GM19351 (cell line): ENCODE measurements at regions not wholly inside any gene's neighbourhood (a gene's known extent, or its start where the extent isn't known, plus 50 kb on each side); places are given as distances from the start of the nearest gene placed in this dataset.
"Not testable (repeated sequence)": the region's sequence is repeated elsewhere in the genome, so short reads cannot be mapped to it uniquely, and the experiment has no call there.

ENCODE experiments used
- ATAC-seq: cut with Tn5 transposase; IDR thresholded peaks from one replicate; pipeline ENCODE4 v1.9.1; 2021; ENCODE audit warnings: mild to moderate bottlenecking, moderate library complexity; ENCODE audit not compliant: unreplicated experiment

- no peak for ATAC-seq
These were observed 113.7 kb downstream of the IGLL1 start for GRCh38 chr22:23466351-23466750.

DNA sequence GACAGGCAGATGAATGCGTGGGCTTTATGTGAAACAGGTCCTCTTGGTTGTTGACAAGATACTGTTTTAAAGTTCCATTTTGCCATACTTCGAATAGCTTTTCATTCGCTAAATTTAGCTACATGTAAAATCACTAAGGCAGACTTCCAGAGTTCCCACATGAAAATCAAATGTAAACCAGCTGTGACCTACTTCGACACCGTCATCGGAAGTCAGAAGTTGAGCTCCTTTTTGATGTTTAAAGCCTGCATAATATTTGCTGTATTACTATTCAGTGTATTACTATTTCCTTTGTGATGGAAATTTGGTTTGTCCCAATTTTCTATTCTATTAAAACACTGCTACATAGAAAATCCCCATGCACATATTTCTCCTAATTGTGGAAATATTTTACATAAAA, 115.3 kb downstream of the IGLL1 start:
- ATAC-seq, result not testable (repeated sequence)

GRCh38 chr22:23460517-23461031, 119.5 kb downstream of the IGLL1 start:
- ATAC-seq, result not testable (repeated sequence)

DNA sequence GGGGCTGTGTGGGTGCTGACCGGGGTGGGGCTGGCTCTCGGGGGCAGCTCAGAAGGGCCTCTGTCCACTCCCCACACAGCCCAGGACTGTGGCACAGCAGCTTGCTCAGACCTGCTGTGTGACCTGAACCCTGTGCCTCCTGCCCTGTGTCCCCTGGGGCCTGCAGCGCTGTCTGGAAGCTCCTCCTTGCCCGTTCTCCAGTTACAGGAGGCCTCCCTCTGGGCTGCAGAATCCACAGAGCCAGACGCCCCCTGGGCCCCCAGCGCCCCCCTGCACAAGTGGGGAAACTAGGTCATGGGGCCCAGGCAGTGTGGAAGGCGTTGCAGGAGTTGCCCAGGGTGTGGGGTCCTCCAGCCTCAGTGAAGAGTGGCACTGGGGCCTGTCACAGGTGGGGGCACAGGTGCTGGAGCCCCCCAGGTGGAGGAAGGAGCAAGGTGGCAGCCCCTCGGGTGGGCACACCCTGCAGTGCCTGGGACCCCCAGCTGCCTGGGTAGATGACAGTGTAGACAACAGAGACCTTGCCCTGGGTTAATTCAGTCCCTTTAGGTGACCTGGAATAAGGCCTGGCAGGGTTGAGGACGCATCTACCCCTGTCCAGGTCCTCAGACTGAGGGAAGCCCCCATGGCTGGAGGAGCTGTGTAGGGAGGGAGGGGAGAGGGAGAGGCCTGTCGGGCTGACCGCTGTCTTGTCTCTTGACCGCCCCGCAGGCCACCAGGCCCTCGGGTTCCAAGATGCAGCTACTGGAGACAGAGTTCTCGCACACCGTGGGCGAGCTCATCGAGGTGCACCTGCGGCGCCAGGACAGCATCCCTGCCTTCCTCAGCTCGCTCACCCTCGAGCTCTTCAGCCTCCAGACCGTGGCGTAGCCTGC, 120.2 kb downstream of the IGLL1 start:
- ATAC-seq, result not testable (repeated sequence)

DNA sequence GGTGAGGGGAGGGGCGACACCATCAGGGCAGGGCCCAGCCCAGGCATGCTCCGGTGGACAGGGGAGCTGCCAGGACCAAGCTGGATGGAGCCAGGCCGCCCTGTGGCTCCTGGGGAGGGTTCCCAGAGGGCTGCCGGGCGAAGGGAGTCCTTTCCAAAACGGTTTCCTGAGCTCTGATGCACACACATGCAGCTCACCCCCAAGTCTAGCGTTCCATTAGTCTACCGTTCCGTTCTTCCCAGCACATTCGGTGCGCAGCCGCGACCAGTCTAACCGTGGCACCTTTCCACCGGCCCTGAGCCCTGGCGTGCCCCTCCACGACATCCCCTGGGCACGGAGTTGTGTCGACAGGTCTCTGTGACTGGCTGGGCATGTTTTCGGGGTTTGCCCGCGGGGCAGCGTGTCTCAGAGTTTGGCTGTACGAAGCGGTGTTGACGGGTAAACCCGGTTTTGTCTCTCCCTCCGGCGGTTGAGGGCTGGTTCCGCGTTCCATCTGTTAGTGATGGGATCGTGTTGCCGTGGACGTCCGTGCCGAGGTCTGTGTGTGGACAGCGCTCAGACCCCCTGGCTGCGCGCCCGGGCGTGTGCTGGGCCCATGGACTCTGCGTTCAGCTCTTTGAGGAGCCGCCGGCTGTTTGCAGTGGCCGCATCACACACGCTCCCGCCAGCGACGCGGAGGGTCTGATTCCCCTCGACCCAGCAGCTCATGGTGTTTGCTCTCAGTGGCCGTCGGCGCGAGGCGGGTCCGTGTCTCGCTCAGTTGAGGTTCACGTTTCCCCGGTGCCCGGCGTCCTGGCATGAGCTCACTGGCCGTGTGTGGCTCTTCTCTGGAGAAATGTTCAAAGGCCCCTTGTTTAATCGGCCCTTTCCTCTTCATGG, 121.2 kb downstream of the IGLL1 start:
- no peak for ATAC-seq

GRCh38 chr22:23457380-23457985, 122.6 kb downstream of the IGLL1 start:
- no peak for ATAC-seq

DNA sequence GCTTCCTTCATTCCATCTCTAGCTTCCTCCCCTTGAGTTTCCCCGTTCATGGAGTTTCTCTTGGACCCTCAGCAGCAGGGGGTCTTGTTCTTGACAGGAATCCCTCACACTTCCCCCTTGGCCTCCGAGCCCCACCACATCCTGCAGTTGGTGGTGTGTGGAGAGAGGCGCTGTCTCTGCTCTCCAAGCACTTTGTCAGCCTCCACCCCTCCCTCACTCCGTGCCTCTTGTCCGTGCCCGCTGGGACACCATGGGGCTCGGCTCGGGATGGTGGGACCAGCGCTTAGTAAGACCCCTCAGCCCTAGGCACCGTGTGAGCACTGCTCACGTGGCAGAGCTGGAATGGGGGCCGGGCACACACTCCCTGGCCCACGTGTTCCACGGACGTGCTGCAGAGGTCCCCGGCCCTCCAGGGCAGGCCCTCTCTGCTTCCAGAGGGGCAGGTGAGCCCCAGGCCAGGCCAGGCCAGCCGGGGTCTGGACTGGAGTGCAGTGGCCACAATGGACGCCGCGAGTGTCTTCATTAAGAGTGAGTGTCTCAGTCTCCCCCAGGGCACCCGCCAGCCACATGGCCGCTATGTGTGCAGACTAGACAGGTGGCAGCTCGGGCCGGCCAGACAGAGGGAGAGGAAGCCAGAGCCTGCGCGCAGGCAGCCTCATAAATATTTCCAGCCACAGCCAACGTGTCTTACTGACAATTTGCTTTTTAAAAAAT, 123.3 kb downstream of the IGLL1 start:
- not testable (repeated sequence) for ATAC-seq

GRCh38 chr22:23454345-23454744, 125.7 kb downstream of the IGLL1 start:
- ATAC-seq, result not testable (repeated sequence)

- ATAC-seq, result no peak
These were observed 126.8 kb downstream of the IGLL1 start for GRCh38 chr22:23453277-23453676.

GRCh38 chr22:23452231-23453010, 127.7 kb downstream of the IGLL1 start:
- no peak for ATAC-seq

GRCh38 chr22:23451452-23452230, 128.4 kb downstream of the IGLL1 start:
- ATAC-seq, result not testable (repeated sequence)

DNA sequence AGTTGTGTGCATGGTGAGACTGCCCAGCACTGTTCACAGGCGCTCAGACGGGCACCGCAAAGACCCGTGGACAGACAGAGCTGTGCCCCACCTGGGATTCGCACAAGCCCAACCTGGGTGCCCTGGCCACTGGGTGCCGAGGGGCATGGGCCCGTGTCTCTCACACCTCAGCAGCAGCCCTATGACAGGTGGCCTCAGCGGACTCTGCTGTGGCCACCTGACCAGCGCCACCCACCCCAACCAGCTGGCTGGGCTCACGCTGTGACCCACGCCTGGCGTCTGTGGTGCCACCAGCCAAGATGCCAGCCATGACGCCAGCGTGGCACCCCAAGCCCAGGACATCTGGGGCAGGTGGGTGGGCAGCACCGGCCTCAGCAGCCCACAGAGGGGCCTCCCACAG, 129.3 kb downstream of the IGLL1 start:
- ATAC-seq, result not testable (repeated sequence)

- ATAC-seq, result no peak
These were observed 129.7 kb downstream of the IGLL1 start for GRCh38 chr22:23450434-23450795.

GRCh38 chr22:23449748-23450433, 130.2 kb downstream of the IGLL1 start:
- ATAC-seq, result not testable (repeated sequence)

- not testable (repeated sequence) for ATAC-seq
These were observed 131.4 kb downstream of the IGLL1 start for GRCh38 chr22:23448499-23449288.

GRCh38 chr22:23446796-23447350, 133.2 kb downstream of the IGLL1 start:
- ATAC-seq, result no peak

GRCh38 chr22:23446194-23446593, 133.9 kb downstream of the IGLL1 start:
- not testable (repeated sequence) for ATAC-seq
